ENCODE measurements at regions not wholly inside any gene's neighbourhood (a gene's known extent, or its start where the extent isn't known, plus 50 kb on each side); places are given as distances from the start of the nearest gene placed in this dataset.

- Histone ChIP-seq H3K9ac (no peak overlapping the region), H2AFZ (ENCODE audit: low read depth) (no peak overlapping the region), H3F3A (replicated peaks; ENCODE audit: insufficient read depth) (no peaks in the 10 kb centered on the region), H3K79me2 (ENCODE audit: insufficient read depth) (no peaks in the 10 kb centered on the region), H3K27me3 (ENCODE audit: insufficient read depth) (0 out of 2 replicates have a peak, but pooled peaks cover 4% of the 10 kb centered on the region), H3K4me1 (ENCODE audit: control insufficient read depth in 1 of 2, insufficient read depth in 2 of 2, low read depth in 1 of 2, low read length in 1 of 2) (no peaks in the 10 kb centered on the region), H3K36me3 (replicated peaks in 1 of 2; ENCODE audit: control insufficient read depth in 1 of 2, insufficient read depth in 2 of 2, low read length in 1 of 2) (no peaks in the 10 kb centered on the region), H3K4me2 (no peak overlapping the region), H3K9me2 (no peaks in the 10 kb centered on the region), H4K20me1 (ENCODE audit: insufficient read depth) (no peaks in the 10 kb centered on the region), H3K9me3 (no peaks in the 10 kb centered on the region), H3K4me3 (ENCODE audit: low read depth in 2 of 2, low read length in 1 of 2) (no peak overlapping the region), H3K27ac (ENCODE audit: low read depth in 2 of 2, low read length in 1 of 2) (no peak overlapping the region)
- DNase-seq: no peak
- ChIA-PET POLR2A (no interaction called here), CTCF (interaction anchor here (1.0 to 1.3 kb wide), 2 partner anchors 10 to 27 kb away, joined by 3 to 6 read pairs; no protein-coding TSS in a partner anchor)
- TF ChIP-seq NFIC (IDR thresholded peaks at IDR 0.05; ENCODE audit: borderline replicate concordance) (no peak), PBX3 (IDR thresholded peaks at IDR 0.05) (no peak), JUND (IDR thresholded peaks at IDR 0.05) (no peak), CTCF (IDR thresholded peaks at IDR 0.05) (no peak), EZH2phosphoT487 (IDR thresholded peaks at IDR 0.05; ENCODE audit: borderline replicate concordance, low read depth) (no peak), SMC3 (IDR thresholded peaks at IDR 0.05; ENCODE audit: low read depth, low read length) (no peak), EP300 (IDR thresholded peaks at IDR 0.05; ENCODE audit: borderline replicate concordance in 1 of 2, low read depth in 1 of 2, low read length in 1 of 2) (no peak), FOXM1 (IDR thresholded peaks at IDR 0.05; ENCODE audit: low read depth) (no peak), RXRA (IDR thresholded peaks at IDR 0.05; ENCODE audit: borderline replicate concordance, low read depth) (no peak), ELF1 (IDR thresholded peaks at IDR 0.05) (no peak), REST (IDR thresholded peaks at IDR 0.05; ENCODE audit: low read depth, low read length) (no peak), NRF1 (IDR thresholded peaks at IDR 0.05; ENCODE audit: low read depth, low read length) (no peak), USF1 (IDR thresholded peaks at IDR 0.05; ENCODE audit: borderline replicate concordance, low read depth) (no peak), FOXJ3 (CRISPR knock-in tag; IDR thresholded peaks at IDR 0.05) (no peak)
- 17% methylated on average over 7 of the region's 7 CpGs for WGBS (ENCODE audit: low lambda C conversion rate)
Observed at GRCh38 chr2:35887146-35887545, 468.4 kb upstream of the CRIM1 start.

Measured in SK-N-SH (cell line).